Naive thymus-derived CD4-positive, alpha-beta T cell (primary cell): ENCODE measurements at regions not wholly inside any gene's neighbourhood (a gene's known extent, or its start where the extent isn't known, plus 50 kb on each side); places are given as distances from the start of the nearest gene placed in this dataset.

ENCODE experiments used
- ATAC-seq: fragments of 150-1000 bp; cut with Tn5 transposase; 2 replicates; pipeline ENCODE4 v1.10.0; 2021; ENCODE audit warnings: mild to moderate bottlenecking, moderate library complexity
- CTCF ChIA-PET: fragments of 350-600 bp; sonication (Branson Sonifier 250); formaldehyde crosslinking; loops from one replicate; lab custom pipeline; 2021; ENCODE audit warnings: antibody characterized with exemption; lab: Charles Lee
- POLR2A ChIA-PET: fragments of 350-600 bp; sonication (Branson Sonifier 250); formaldehyde crosslinking; loops from one replicate; lab custom pipeline; 2021; ENCODE audit warnings: antibody characterized with exemption, inconsistent platforms; lab: Charles Lee
- DNase-seq, 9 donors: peaks; one replicate each; pipeline versions ENCODE4 v3.0.0 to v3.0.0-alpha.2; 2020 to 2022; ENCODE audit warnings: mixed read lengths in 1 of 9
- H3K27ac ChIP-seq: one replicate; pipeline ENCODE4 v1.7.0; 2013; ENCODE audit warnings: mild to moderate bottlenecking, low read depth, low read length, moderate library complexity
- H3K27me3 ChIP-seq, 2 donors: one replicate each; pipeline ENCODE4 v1.7.0; 2013; ENCODE audit warnings: low read length in 2 of 2, mild to moderate bottlenecking in 2 of 2, moderate library complexity in 2 of 2; ENCODE audit not compliant: control insufficient read depth in 2 of 2, insufficient read depth in 2 of 2
- H3K36me3 ChIP-seq, 3 experiments: 1 replicate in 2 of 3; 2 replicates in 1 of 3; pipeline ENCODE4 v1.7.0; 2013; ENCODE audit warnings: low read length in 3 of 3, mild to moderate bottlenecking in 3 of 3, moderate library complexity in 1 of 3; ENCODE audit not compliant: insufficient read depth in 3 of 3, control insufficient read depth in 2 of 3
- H3K4me1 ChIP-seq, 2 donors: one replicate each; pipeline ENCODE4 v1.7.0; 2013; ENCODE audit warnings: low read length in 2 of 2, mild to moderate bottlenecking in 2 of 2, moderate library complexity in 1 of 2; ENCODE audit not compliant: control insufficient read depth in 2 of 2, insufficient read depth in 2 of 2
- H3K4me3 ChIP-seq: 2 replicates; pipeline ENCODE4 v1.7.0; 2013; ENCODE audit warnings: mild to moderate bottlenecking, low read length
- H3K9me3 ChIP-seq, 3 experiments: 1 replicate in 2 of 3; 2 replicates in 1 of 3; pipeline ENCODE4 v1.7.0; 2013; ENCODE audit warnings: low read length in 3 of 3; ENCODE audit not compliant: control insufficient read depth in 2 of 3
- H3K27ac Mint-ChIP-seq, 9 donors: one replicate each; pipeline ENCODE4 v1.8.0; 2020 to 2022; ENCODE audit warnings: mixed read lengths in 9 of 9, mild to moderate bottlenecking in 8 of 9, moderate library complexity in 5 of 9, inconsistent platforms in 2 of 9
- H3K27me3 Mint-ChIP-seq, 5 donors: one replicate each; pipeline ENCODE4 v1.8.0; 2021 to 2022; ENCODE audit warnings: mixed read lengths in 5 of 5, mild to moderate bottlenecking in 1 of 5
- H3K36me3 Mint-ChIP-seq, 5 donors: one replicate each; pipeline ENCODE4 v1.8.0; 2020 to 2022; ENCODE audit warnings: mixed read lengths in 5 of 5, mild to moderate bottlenecking in 3 of 5, inconsistent platforms in 1 of 5
- H3K4me1 Mint-ChIP-seq, 7 donors: one replicate each; pipeline ENCODE4 v1.8.0; 2020 to 2022; ENCODE audit warnings: mixed read lengths in 7 of 7, mild to moderate bottlenecking in 3 of 7, inconsistent platforms in 1 of 7
- H3K4me3 Mint-ChIP-seq, 10 donors: one replicate each; pipeline ENCODE4 v1.8.0; 2020 to 2022; ENCODE audit warnings: mild to moderate bottlenecking in 10 of 10, mixed read lengths in 10 of 10, moderate library complexity in 6 of 10, inconsistent platforms in 2 of 10
- H3K9me3 Mint-ChIP-seq, 11 donors: one replicate each; pipeline ENCODE4 v1.8.0; 2020 to 2022; ENCODE audit warnings: mixed read lengths in 11 of 11, mild to moderate bottlenecking in 4 of 11, inconsistent platforms in 1 of 11, moderate library complexity in 1 of 11
- intact Hi-C, 2 donors: fragments of 100-400 bp; cut with micrococcal nuclease; formaldehyde crosslinking; loops; one replicate each; pipeline ENCODE4 v1.15.1; 2023

DNA sequence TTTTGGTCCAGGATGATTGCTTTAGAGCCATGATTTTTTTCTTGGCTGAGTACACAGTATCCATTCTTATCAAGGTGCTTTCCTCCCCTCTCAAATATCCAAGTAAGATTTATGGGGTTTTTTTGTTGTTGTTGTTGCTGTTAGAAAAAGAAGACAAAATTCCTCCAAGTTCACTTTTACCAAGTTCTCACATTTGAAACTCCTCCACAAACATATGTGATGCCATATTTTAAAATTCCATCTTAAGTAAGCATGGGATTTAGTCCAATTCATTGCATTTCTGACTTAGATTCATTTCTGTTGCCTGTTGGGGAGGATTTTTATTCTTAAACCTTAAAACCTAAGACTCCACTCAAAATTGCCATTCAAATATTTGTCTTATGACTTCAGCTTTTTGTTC is 128.6 kb upstream of the SPATA12 start:
- Mint-ChIP-seq H3K4me1 (peaks cover 17 to 62% (median 38%) of the 10 kb centered on the region in 7 donors), H3K27me3 (no peaks in the 10 kb centered on the region), H3K27ac (peak overlapping the region in 3 of 9 donors; percentile 0 to 34 (median 4)), H3K9me3 (peaks cover 3 to 18% (median 5%) of the 10 kb centered on the region in 11 donors), H3K36me3 (peaks cover 0 to 14% (median 9%) of the 10 kb centered on the region in 5 donors), H3K4me3 (no peak overlapping the region)
- intact Hi-C loops = no loop called here
- ATAC-seq = no peak
- H3K4me1 ChIP-seq = peaks cover 21 to 29% of the 10 kb centered on the region in 2 donors
- H3K4me3 ChIP-seq = no peak overlapping the region
- no peaks in the 10 kb centered on the region for H3K36me3 ChIP-seq
- ChIA-PET POLR2A (no interaction called here), CTCF (no interaction called here)
- no peak overlapping the region for H3K27ac ChIP-seq
- no peaks in the 10 kb centered on the region for H3K27me3 ChIP-seq
- no peak for DNase-seq
- H3K9me3 ChIP-seq = peaks cover 0 to 6% (median 0%) of the 10 kb centered on the region in 3 experiments

DNA sequence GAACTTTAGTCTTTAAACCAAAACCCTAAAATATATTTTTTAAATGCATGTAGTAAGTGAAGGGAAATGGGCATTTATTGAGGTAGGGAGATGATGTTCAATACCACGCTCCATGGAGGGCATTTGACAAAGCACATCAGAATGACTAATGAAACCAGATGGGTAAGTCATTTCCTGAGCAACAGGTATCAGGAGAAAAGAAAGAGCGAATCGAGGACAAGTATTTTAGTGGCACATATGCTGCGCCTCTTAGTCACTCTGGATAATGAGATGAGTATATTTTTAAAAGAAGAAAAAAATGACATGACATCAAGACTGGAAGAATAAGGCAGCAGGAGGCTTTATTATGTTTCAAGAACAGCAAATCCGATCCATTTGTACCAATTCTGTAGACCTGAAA is 129.0 kb upstream of the ARHGEF3 start:
- CTCF ChIA-PET = no interaction called here
- H3K4me3 ChIP-seq = no peak overlapping the region
- no peak for ATAC-seq

DNA sequence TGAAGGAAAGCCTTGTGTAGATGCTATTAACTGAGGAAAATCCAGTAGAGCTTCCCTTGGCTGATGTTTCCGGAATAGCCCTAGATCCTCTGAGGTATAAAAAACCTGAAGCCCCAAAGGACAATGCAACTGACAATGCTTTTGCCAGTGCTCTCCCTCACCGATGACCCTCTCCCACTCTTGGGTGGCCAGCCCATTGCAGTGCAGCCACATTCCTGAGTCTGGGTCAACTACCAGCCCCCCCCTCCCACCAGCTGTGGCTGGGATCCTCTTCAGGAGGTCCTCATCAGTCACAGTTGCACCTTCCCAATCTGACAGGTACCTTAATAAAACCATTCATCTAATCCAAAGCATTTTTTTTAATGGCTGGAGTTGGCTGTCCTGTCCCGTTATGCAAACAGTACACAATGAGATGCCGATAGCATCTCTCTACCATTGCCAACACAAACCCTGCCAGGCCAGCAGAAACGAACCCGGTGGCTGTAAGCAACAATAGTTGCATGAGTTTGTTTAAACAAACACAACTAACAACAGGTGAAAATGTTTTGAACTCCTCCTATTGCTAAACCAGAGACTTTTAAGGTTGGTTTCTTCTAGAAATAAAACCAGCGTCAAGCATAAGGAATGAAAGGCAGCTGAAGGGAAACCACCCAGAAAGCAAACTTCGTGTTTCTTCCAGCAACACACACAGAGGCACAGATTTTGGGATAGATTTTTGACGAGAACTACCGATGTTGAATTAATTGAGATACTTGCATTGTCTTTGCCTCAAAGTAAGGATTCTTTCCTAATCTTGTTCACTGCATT is 128.3 kb upstream of the ARHGEF3 start:
- no peak overlapping the region for H3K4me3 ChIP-seq
- peaks cover 0 to 6% (median 0%) of the 10 kb centered on the region in 3 experiments for H3K9me3 ChIP-seq
- H3K36me3 Mint-ChIP-seq = peaks cover 0 to 14% (median 9%) of the 10 kb centered on the region in 5 donors
- H3K27me3 Mint-ChIP-seq = no peaks in the 10 kb centered on the region
- peaks cover 3 to 18% (median 5%) of the 10 kb centered on the region in 11 donors for H3K9me3 Mint-ChIP-seq
- peaks cover 24 to 43% of the 10 kb centered on the region in 2 donors for H3K4me1 ChIP-seq
- no peaks in the 10 kb centered on the region for H3K36me3 ChIP-seq
- ChIA-PET POLR2A (interaction anchor here (1.5 to 7.1 kb wide), 4 partner anchors 13 to 247 kb away, joined by 3 to 83 read pairs (median 6); partner anchors contain the start of gene TASOR), CTCF (interaction anchor here (0.8 kb wide), 1 partner anchor 225 kb away, joined by 3 read pairs; no protein-coding TSS in a partner anchor)
- ATAC-seq (no peak), DNase-seq (no peak)
- peak overlapping the region in 2 of 10 donors; percentile 29 to 41 for H3K4me3 Mint-ChIP-seq
- intact Hi-C loops = loop anchor here (2.0 to 10.0 kb wide), 2 partner anchors 13 to 335 kb away; no protein-coding TSS in a partner anchor
- no peaks in the 10 kb centered on the region for H3K27me3 ChIP-seq
- H3K27ac Mint-ChIP-seq = peak overlapping the region in 6 of 9 donors; percentile 10 to 73 (median 32)
- H3K4me1 Mint-ChIP-seq = peaks cover 25 to 72% (median 56%) of the 10 kb centered on the region in 7 donors
- H3K27ac ChIP-seq = no peak overlapping the region

More for the DNA sequence above, 129.0 kb upstream of the ARHGEF3 start:
- intact Hi-C loops = no loop called here
- peaks cover 24 to 36% of the 10 kb centered on the region in 2 donors for H3K4me1 ChIP-seq
- no peaks in the 10 kb centered on the region for H3K27me3 ChIP-seq
- H3K36me3 ChIP-seq = no peaks in the 10 kb centered on the region
- POLR2A ChIA-PET = interaction anchor here (1.9 kb wide), 1 partner anchor 130 kb away, joined by 9 read pairs; no protein-coding TSS in a partner anchor
- Mint-ChIP-seq H3K27ac (peak overlapping the region in 7 of 9 donors; percentile 3 to 41 (median 23)), H3K4me3 (peak overlapping the region in 2 of 10 donors; percentile 23 to 41), H3K4me1 (peaks cover 25 to 69% (median 49%) of the 10 kb centered on the region in 7 donors), H3K9me3 (peaks cover 3 to 18% (median 5%) of the 10 kb centered on the region in 11 donors), H3K27me3 (no peaks in the 10 kb centered on the region), H3K36me3 (peaks cover 0 to 14% (median 9%) of the 10 kb centered on the region in 5 donors)
- H3K9me3 ChIP-seq = peaks cover 0 to 6% (median 0%) of the 10 kb centered on the region in 3 experiments
- no peak overlapping the region for H3K27ac ChIP-seq
- DNase-seq = no peak

DNA sequence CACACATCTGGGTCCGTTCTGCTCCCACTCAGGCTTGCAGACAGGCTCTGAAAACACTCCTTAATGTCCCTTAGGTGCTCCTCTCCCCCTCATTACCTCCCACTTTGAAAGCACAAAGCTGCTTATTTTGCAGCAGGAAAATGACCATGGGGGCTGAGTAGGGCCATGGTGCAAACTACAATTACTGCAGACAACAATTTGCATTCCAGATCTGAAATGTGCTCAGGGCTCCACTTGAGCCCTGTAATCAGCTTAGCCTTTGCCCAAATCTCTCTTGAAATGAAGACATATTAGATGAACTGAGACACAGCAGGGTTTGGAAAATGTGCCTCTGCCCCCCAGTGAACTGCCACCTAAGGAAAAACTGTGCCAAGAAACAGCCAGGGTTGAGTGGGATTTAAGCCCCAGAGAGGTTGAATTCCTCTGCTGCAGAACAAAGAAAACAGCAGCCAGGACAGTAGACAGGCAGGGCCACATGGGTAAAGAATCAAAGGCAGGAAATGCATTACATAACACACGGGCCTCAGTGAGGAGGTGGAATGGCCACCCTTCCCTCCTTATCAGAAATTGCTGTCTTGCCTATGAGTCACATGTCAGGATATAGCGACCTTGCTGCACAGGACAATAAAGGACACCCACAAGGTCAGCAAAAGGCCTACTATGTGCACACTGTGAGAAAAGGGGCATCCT is 126.8 kb upstream of the ARHGEF3 start:
- Histone ChIP-seq H3K36me3 (no peaks in the 10 kb centered on the region), H3K9me3 (peaks cover 0 to 3% (median 0%) of the 10 kb centered on the region in 3 experiments), H3K27ac (peak overlapping the region; percentile 26), H3K4me3 (peak overlapping the region; percentile 3), H3K4me1 (peaks cover 39 to 58% of the 10 kb centered on the region in 2 donors), H3K27me3 (no peaks in the 10 kb centered on the region)
- ATAC-seq = peak; percentile 68
- peak overlapping the region; percentile 67 to 94 (median 86) for H3K27ac Mint-ChIP-seq
- intact Hi-C loops = loop anchor here (1.0 to 10.0 kb wide), 3 partner anchors 12 to 334 kb away; no protein-coding TSS in a partner anchor
- ChIA-PET POLR2A (interaction anchor here (0.8 to 7.1 kb wide), 10 partner anchors 12 to 329 kb away, joined by 3 to 83 read pairs (median 4); partner anchors contain the start of genes ARHGEF3 and TASOR), CTCF (interaction anchor here (0.5 to 1.6 kb wide), 4 partner anchors 12 to 238 kb away, joined by 3 to 6 read pairs (median 5); no protein-coding TSS in a partner anchor)
- no peaks in the 10 kb centered on the region for H3K27me3 Mint-ChIP-seq
- peaks cover 35 to 87% (median 71%) of the 10 kb centered on the region in 7 donors for H3K4me1 Mint-ChIP-seq
- H3K9me3 Mint-ChIP-seq = peaks cover 0 to 12% (median 2%) of the 10 kb centered on the region in 11 donors
- H3K36me3 Mint-ChIP-seq = peaks cover 0 to 9% (median 5%) of the 10 kb centered on the region in 5 donors
- H3K4me3 Mint-ChIP-seq = peak overlapping the region in 8 of 10 donors; percentile 47 to 71 (median 64)
- DNase-seq = peak in 7 of 9 donors; percentile 46 to 61 (median 52)

DNA sequence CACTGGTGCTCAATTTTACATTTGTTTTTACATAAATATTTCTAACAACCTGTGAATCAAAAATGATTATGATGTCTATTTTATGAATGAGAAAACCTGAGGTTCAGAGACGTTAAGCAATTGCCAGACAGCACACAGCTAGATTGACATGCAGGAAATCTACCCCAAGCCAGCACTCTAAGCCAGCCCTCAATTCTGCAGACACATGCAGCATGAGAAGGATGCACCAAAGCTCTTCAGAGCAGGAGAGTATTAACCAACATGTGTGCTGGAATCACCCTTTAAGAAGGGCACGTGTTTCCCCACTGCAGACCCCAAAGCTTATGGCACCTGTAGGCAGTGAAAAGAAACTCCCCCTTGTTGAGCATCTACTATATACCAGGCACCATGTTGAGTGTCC is 126.1 kb upstream of the ARHGEF3 start:
- ATAC-seq (no peak), DNase-seq (no peak)
- Mint-ChIP-seq H3K27me3 (no peaks in the 10 kb centered on the region), H3K36me3 (peaks cover 0 to 6% (median 1%) of the 10 kb centered on the region in 5 donors), H3K4me1 (peaks cover 38 to 90% (median 76%) of the 10 kb centered on the region in 7 donors), H3K27ac (peak overlapping the region; percentile 67 to 94 (median 86)), H3K9me3 (peaks cover 0 to 7% (median under 1%) of the 10 kb centered on the region in 11 donors), H3K4me3 (peak overlapping the region in 7 of 10 donors; percentile 4 to 71 (median 65))
- Histone ChIP-seq H3K4me3 (peak overlapping the region; percentile 3), H3K36me3 (no peaks in the 10 kb centered on the region), H3K9me3 (no peaks in the 10 kb centered on the region), H3K27ac (peak overlapping the region; percentile 26), H3K4me1 (peaks cover 44 to 63% of the 10 kb centered on the region in 2 donors), H3K27me3 (no peaks in the 10 kb centered on the region)
- intact Hi-C loops = loop anchor here (1.0 to 10.0 kb wide), 3 partner anchors 12 to 333 kb away; no protein-coding TSS in a partner anchor
- ChIA-PET POLR2A (interaction anchor here (0.8 to 7.1 kb wide), 9 partner anchors 12 to 329 kb away, joined by 3 to 83 read pairs (median 4); partner anchors contain the start of gene ARHGEF3), CTCF (interaction anchor here (0.6 to 1.6 kb wide), 4 partner anchors 11 to 226 kb away, joined by 3 to 6 read pairs (median 4); no protein-coding TSS in a partner anchor)
